Sciatic nerve (tissue), 2 donors: ENCODE measurements at regions not wholly inside any gene's neighbourhood (a gene's known extent, or its start where the extent isn't known, plus 50 kb on each side); places are given as distances from the start of the nearest gene placed in this dataset.

Source experiments
- ATAC-seq: fragments of 200-7000 bp; cut with Tn5 transposase; one replicate; pipeline ENCODE4 v1.9.1; 2020; ENCODE audit warnings: mild to moderate bottlenecking, moderate library complexity
- DNase-seq: peaks from one replicate; pipeline ENCODE4 v3.0.0-alpha.2; 2020; ENCODE audit warnings: low spot score
- intact Hi-C: fragments of 100-400 bp; cut with DNase I; formaldehyde crosslinking; loops from one replicate; pipeline ENCODE4 v1.14.2; 2022
- donor health status: DM: no; HTN: no; CAD: no.
- donor health status: DM: no; HTN: no; CAD: no.

DNA sequence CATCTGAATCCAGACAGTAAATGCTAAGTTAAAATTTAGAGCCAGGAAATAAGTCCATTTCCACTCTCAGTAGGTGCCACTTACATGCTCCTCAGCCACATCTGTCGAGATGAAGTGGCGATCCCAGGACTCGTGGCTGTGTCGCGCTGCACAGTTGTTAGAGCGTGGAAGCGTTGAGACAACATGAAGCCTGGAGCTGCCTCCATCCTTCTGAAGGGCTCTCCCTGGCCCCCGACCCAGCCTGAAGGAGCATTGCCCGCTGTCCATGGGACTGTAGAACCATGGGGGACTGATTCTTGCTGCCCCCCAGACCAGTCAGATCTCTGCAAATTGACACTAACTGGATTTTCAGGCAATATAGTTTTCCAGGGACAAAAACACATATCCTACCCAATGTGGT is 58.9 kb downstream of the IRX1 start:
- intact Hi-C loops = no loop called here
- DNase-seq (no peak), ATAC-seq (no peak)

GRCh38 chr5:3656803-3657202 is 61.2 kb downstream of the IRX1 start:
- no peak for DNase-seq
- ATAC-seq = no peak
- intact Hi-C loops = no loop called here

DNA sequence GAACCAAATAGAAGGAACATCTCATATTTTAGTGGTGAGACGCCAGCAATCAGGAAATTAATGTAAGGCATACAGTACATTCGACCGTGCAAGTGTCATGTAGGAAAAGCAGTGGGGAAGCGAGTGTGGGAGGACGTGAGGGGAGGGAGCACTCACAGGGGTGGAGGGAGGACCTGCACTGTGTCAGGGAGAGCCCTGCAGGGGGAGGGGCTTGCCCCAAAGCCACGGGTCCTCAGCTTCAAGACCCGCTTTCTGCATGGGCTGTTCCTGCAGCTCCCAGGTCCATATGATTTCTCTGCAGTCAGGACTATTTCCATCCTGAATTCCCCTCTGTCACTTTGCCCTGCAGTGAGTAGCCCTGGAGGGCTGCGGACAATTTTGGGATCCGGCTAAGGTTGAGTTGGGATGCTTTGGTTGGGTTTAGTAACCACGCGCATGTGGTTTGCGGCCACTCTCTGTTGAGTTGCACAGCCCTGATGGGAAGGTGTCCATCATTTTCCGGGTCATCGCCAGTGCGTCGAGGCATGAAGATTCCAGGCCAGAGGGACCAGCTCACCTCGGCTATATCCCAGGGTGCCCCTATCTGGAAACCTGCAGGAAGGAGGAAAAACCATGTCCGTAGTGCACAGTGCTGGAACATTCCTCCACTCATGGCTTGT is 61.9 kb downstream of the IRX1 start:
- DNase-seq = no peak
- no peak for ATAC-seq
- intact Hi-C loops = no loop called here

DNA sequence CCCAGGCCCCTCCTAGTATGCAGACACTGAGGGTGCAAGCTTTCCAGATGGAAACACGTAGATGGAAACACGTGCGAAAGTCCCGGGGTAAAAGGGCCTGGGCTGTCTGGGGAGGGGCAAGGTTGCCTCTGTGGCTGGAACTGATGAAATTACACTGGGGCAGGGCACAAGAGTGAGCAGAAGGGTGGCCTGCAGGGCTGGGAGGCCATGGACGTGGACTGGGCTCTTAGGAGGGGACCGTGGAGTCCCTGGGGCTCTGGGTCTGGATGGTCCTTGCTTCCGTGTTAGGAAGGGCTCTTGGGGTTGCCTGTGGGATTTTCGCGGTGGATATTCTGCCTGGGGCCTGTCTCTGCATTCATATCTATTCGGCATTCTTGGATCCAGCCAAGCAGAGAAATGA is 63.3 kb downstream of the IRX1 start:
- intact Hi-C loops = no loop called here
- ATAC-seq (no peak), DNase-seq (no peak)

- intact Hi-C loops = no loop called here
- no peak for ATAC-seq
- DNase-seq = no peak
Measured at GRCh38 chr5:3659907-3660306, 64.3 kb downstream of the IRX1 start.

DNA sequence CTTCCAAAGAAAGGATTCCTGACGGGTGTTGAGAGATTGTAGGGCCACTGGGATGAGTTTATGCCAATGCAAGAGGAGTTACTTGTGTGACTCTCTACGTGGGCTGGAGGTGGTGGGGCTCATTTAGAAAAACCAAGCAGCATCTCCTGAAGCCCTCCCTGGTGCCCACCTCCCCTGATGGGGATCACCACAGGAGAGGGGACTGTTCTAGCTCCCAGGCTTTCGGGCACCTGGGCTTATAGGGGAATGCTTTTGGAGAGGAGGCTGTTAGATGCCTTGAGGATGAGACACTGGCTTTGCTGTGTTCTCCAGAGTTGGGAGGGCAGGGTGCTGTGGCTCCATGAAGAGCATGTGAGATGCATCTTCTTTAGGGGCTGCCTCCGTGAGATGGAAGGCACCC is 65.0 kb downstream of the IRX1 start:
- ATAC-seq (no peak), DNase-seq (no peak)
- intact Hi-C loops = no loop called here

GRCh38 chr5:3661755-3662296 is 66.2 kb downstream of the IRX1 start:
- no peak for ATAC-seq
- intact Hi-C loops = no loop called here
- DNase-seq = no peak

DNA sequence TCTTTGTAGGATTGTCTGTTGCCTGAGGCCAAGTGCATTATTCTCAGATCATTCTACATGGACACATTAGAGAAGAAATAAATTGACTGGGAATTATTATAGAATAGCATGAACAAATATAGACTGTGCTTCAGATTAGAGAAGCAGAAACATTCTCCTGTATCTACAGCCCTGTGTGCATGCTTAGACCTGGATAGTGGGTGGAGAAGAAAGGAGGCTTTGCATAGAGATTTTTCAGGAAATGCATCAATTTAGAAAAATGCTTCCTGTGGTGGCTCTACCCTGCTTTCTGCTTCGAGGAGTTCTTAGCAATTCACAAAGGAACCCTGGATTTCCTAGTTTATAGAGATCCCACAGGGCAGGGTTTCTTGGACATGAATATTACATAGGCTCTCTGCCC is 66.7 kb downstream of the IRX1 start:
- ATAC-seq = no peak
- intact Hi-C loops = no loop called here
- DNase-seq = no peak

- no peak for DNase-seq
- ATAC-seq = no peak
- intact Hi-C loops = no loop called here
Measured at GRCh38 chr5:3671337-3671736, 75.7 kb downstream of the IRX1 start.

DNA sequence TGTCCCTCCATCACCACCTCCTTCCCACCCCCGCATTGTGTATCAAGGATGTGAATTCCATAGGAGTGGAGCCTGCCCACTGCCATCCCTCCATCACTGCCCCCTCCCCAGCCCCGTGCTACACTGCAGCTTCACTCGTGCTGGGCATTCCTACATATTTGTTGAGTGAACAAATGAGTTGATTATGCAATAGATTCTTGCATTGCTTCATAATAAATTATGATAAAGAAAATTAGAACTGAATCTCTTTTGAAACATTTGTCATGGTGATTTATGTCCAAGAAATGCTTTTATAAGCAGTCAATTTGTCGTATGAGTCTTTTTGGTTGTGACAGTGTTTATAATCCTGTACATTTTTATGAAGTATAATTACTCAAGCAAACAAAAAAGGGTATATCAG is 83.2 kb downstream of the IRX1 start:
- no peak for DNase-seq
- intact Hi-C loops = no loop called here
- no peak for ATAC-seq

GRCh38 chr5:3680821-3681220 is 85.2 kb downstream of the IRX1 start:
- intact Hi-C loops = no loop called here
- ATAC-seq (no peak), DNase-seq (no peak)

DNA sequence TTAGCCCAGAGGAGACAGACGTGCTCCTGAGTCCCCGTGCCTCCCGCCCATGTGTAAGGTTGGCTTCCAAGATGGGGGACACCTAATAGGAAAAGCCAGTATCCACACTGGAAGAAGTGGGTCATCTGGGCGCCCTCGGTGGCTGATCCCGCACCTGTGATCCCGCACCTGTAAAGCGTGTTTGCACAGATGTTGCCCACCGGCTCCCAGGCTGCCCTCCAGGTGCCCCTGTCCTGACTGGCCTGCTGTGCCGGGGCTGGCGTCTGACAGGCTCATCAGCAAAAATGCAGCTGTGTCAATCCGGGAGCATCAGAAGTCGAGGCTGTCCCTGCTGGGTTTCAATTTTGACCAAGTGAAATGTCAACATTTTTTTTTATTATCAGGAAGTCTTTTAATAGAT is 88.5 kb downstream of the IRX1 start:
- DNase-seq (no peak), ATAC-seq (no peak)
- intact Hi-C loops = no loop called here

DNA sequence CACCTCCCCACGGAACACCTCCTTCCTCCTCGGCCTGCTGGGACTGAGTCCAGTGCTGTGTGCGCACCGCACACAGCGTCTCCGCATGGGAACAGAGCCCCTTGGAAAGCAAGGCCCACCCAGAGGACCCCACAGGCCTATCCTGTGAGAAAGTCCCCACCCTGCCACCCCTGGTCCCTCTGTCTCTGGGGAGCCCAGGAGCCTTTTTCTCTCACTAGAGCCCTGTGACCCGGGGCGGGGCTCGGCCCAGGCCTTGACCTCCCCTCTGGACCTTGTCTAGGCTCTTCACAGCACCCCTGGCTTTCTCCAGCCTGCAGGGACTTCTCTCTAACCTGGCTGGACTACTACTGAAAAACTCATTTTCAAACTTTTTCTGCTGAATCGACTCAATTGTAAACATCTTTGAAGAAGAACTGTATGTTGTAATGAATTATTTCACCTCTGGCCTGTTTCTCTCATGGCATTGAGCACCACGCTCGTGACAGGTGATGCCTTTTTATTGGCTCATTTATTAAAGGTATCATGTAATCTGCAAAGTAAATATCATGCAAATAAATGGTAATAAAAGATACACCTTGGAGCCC is 89.2 kb downstream of the IRX1 start:
- ATAC-seq (no peak), DNase-seq (no peak)
- intact Hi-C loops = no loop called here

DNA sequence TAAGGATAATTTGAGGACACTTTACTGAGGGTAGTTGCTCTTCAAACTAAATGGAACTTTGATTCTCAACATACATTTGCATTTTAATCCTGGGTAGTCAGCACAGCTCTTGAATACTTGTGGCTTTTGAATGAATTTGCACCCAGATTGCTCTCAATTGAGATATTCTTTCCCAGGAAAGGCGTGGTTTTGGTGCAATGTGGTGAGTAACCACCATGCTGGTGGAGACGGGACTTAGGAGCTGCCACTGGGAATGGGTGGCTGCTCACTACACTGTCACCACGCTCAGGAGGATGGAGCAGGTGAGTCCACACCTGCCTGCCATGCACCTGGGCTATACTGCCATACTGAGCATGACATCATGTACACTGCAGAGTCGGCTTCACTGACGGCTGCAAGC is 99.2 kb downstream of the IRX1 start:
- intact Hi-C loops = no loop called here
- ATAC-seq (no peak), DNase-seq (no peak)

DNA sequence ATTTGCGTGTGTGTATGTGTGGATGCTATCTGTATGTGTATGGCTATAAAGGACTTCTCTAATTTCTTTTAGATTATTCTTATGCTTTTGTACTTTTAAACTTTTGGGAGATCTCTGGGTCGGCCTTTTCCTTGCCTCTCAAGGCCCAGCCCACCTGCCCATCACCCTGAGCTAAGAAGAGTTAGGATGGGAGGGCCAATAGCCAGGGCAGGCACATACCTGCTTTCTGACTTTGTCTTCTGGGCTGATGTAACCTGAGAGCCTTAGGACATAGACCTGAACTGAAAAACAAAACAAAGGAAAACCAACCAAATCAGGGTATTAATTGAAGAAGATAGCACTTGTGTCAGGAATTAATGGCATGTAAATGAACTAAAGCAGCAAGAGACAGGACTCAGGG is 100.2 kb downstream of the IRX1 start:
- intact Hi-C loops = no loop called here
- DNase-seq (no peak), ATAC-seq (no peak)

DNA sequence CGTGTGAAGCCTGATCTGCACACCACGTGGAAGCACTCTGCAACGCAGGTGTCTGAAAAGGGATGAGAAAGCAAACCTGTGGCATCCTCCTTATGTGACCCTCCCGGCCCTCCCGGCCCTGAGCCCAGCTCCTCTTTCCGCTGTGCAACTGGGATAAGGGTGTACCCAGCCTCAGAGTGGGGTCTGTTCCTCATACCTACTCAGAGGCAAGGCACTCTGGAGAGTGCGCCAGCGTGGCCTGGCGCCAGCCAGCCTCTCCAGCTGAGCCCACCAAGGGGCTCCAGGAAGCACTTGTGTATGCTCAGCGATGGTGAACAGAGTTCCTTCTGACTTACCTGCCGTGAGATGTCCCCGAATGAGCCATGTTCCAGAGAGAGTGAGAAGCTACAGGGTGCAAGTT is 102.8 kb downstream of the IRX1 start:
- intact Hi-C loops = no loop called here
- ATAC-seq (no peak), DNase-seq (no peak)

GRCh38 chr5:3701694-3702093 is 106.1 kb downstream of the IRX1 start:
- no peak for DNase-seq
- intact Hi-C loops = no loop called here
- ATAC-seq = no peak

GRCh38 chr5:3704661-3705060 is 109.0 kb downstream of the IRX1 start:
- no peak for ATAC-seq
- intact Hi-C loops = no loop called here
- DNase-seq = no peak

- intact Hi-C loops = no loop called here
- ATAC-seq (no peak), DNase-seq (no peak)
Measured at GRCh38 chr5:3709068-3709716, 113.6 kb downstream of the IRX1 start.

DNA sequence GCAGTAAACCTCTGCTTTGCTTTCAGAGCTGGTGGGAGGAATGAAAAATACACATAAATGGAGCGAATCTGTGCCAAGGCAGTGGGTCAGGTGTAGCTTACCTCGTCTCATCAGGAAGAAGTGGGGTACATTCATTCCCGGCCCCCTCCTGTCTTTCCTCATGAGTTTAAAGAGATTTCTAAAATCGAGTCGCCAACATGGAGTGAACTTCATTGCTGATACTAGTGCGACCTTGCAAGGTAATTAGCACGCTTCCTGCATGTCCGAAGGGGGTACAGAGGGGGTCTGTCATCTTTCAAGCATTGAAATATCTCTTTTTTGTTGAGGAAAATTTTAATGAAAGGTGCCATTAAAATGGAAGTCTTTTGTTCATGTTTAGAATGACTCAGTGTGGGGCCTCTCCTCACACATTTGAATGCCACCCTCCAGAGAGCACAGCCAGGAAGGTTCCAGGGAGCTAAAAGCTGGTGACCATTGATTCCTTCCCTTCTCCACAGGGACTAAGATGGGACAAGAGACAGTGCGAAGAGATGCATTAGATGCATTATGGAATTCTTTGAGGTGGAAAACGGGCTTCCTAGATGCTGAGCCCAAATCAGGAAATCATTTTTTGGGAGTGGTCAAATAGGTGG is 114.2 kb downstream of the IRX1 start:
- intact Hi-C loops = no loop called here
- no peak for DNase-seq
- ATAC-seq = no peak
